Aorta (tissue), 5 donors: ENCODE measurements at regions not wholly inside any gene's neighbourhood (a gene's known extent, or its start where the extent isn't known, plus 50 kb on each side); places are given as distances from the start of the nearest gene placed in this dataset.
A peak's percentile ranks its signal among the peaks of the same experiment; 100 is the strongest.
"Not testable (repeated sequence)": the region's sequence is repeated elsewhere in the genome, so short reads cannot be mapped to it uniquely, and the experiment has no call there.

ENCODE experiments used
- ATAC-seq: fragments of 200-7000 bp; cut with Tn5 transposase; one replicate; pipeline ENCODE4 v1.9.1; 2022; ENCODE audit warnings: moderate library complexity; ENCODE audit not compliant: low FRiP score
- DNase-seq, 2 donors: peaks; one replicate each; pipeline ENCODE4 v3.0.0-alpha.2; 2020
- H3K27ac ChIP-seq, 2 donors: one replicate each; pipeline ENCODE4 v1.5.1; 2013; ENCODE audit warnings: low read length in 2 of 2, mild to moderate bottlenecking in 2 of 2, moderate library complexity in 2 of 2, control low read depth in 1 of 2, inconsistent platforms in 1 of 2, low read depth in 1 of 2
- H3K27me3 ChIP-seq, 2 donors: one replicate each; pipeline ENCODE4 v1.6.1; 2013; ENCODE audit warnings: control low read depth in 1 of 2, low read length in 1 of 2, mild to moderate bottlenecking in 1 of 2, moderate library complexity in 1 of 2; ENCODE audit not compliant: insufficient read depth in 2 of 2, control insufficient read depth in 1 of 2
- H3K36me3 ChIP-seq, 2 donors: one replicate each; pipeline ENCODE4 v1.6.1; 2013; ENCODE audit warnings: control low read depth in 1 of 2, low read length in 1 of 2, mild to moderate bottlenecking in 1 of 2; ENCODE audit not compliant: insufficient read depth in 2 of 2, control insufficient read depth in 1 of 2
- H3K4me1 ChIP-seq, 2 donors: one replicate each; pipeline ENCODE4 v1.6.1; 2013; ENCODE audit warnings: low read length in 2 of 2, control low read depth in 1 of 2, mild to moderate bottlenecking in 1 of 2, moderate library complexity in 1 of 2; ENCODE audit not compliant: insufficient read depth in 2 of 2, control insufficient read depth in 1 of 2
- H3K4me3 ChIP-seq, 2 donors: one replicate each; pipeline ENCODE4 v1.5.1; 2013; ENCODE audit warnings: low read length in 2 of 2, control low read depth in 1 of 2, mild to moderate bottlenecking in 1 of 2
- H3K9me3 ChIP-seq: one replicate; pipeline ENCODE4 v1.6.1; 2013; ENCODE audit warnings: mild to moderate bottlenecking, low read length; ENCODE audit not compliant: control insufficient read depth
- WGBS, 2 donors: extraction: QIAGEN DNeasy Blood & Tissue Kit; methylation state at CpG; one replicate each; pipeline ENCODE4 v1.1.7; 2013; 5-methylcytosine and 5-hydroxymethylcytosine counted together
- intact Hi-C, 2 donors: fragments of 100-400 bp; cut with DNase I; formaldehyde crosslinking; loops; one replicate each; pipeline versions ENCODE4 v1.14.2 to v1.15.0; 2022
- donor health status: healthy with polysubstance abuse.
- donor health status: Bipolar disorder and iron deficiency.
- donor health status: DM: no; HTN: no; CAD: no.
- donor health status: DM: no; HTN: no; CAD: no.
- donor health status: DM: yes; HTN: yes; CAD: no.

DNA sequence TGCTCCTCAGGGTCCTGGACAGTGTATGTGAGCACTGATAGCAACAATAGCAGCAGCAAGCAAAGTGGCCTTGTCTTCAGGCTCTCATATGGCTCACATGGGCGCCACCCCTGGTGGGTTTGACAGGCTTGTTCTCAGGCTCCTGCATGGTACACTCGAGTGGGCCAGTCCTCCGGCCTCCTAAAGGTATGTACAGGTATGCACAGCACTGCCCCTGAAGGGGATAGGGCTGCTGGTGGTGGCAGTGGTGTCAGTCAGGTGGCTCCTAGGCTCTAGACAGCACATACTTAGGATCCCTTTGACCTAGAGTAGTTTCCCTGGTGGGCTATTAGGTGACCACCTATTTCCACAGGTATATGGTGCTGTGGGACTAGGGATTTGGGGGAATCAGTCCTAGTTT is 79.8 kb downstream of the LGALS9B start:
- intact Hi-C loops, H3K4me3 ChIP-seq, DNase-seq, H3K36me3 ChIP-seq, H3K27ac ChIP-seq, H3K9me3 ChIP-seq, H3K4me1 ChIP-seq, H3K27me3 ChIP-seq: not testable (repeated sequence)
- ATAC-seq, result peak; percentile 56
- WGBS, 2 donors, result 92% methylated on average over 3 of the region's 3 CpGs; no CpG with 5 or more reads in 1 of the 2 donors

DNA sequence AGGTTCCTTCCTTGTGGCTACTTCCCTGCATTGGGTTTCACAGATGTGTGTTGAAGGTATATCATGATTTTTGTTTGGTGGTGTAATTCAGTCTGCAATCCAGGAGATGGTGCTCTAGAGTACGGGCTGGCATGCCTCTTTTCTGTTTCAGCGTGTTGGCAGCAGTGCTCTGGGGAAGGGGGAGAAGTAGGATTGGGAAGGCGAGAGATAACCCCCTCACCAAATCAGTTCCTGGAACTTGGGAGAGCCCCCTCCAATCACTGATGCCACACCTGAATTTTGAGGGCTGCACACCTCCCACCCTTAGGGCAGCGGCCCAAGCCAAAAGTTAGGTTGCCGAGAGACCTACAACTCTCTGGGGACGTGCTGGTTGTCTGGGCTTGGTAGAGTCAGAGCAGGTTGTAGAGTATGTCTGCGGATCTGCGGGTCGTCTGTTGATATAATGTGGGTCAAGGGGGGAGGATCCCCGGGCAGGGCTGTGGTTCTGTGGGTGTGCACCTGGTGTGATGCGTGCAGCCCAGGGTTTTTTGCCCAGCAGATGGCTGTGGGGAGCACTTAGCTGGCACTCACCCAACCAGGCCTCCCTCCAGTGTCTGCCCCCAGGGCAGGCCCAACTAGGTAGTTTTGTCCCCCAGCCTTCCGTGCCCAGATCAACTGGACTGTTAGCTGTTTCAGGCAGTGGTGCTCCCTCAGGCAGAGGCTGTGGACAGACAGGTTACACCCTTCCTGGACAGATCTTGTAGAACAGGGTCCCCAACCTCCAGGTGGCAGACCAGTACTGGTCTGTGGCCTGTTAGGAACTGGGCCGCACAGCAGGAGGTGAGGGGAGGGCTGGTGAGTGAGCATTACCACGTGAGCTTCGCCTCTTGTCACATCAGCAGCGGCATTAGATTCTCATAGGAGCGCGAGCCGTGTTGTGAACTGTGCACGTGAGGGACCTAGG is 85.7 kb downstream of the LGALS9B start:
- H3K9me3 ChIP-seq, DNase-seq, H3K27me3 ChIP-seq, H3K4me1 ChIP-seq, intact Hi-C loops, H3K27ac ChIP-seq, H3K4me3 ChIP-seq, H3K36me3 ChIP-seq: not testable (repeated sequence)
- WGBS, 2 donors, result 64 to 68% methylated on average over 13 to 20 of the region's 20 CpGs
- ATAC-seq, result peak; percentile 36

DNA sequence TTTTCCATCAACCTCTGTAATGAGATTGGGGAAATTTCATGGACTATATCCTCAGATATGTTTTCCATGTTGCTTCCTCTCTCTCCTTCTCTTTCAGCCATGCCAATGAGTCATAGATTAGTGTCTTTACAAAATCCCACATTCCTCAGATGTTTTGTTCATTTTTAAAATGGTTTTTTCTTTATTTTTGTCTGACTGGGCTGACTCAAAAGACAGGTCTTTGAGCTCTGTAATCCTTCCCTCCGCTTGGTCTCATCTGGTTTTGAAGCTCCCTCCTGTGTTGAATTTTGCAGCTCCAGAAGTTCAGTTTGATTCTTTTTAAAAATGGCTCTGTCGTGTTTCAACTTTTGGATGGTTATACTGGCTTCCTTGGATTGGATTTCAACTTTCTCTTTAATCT is 86.7 kb downstream of the LGALS9B start:
- H3K36me3 ChIP-seq, H3K27me3 ChIP-seq, H3K4me1 ChIP-seq, H3K9me3 ChIP-seq, ATAC-seq, H3K27ac ChIP-seq, H3K4me3 ChIP-seq, DNase-seq, intact Hi-C loops: not testable (repeated sequence)
- 44 to 45% methylated on average over 2 of the region's 2 CpGs for WGBS, 2 donors

DNA sequence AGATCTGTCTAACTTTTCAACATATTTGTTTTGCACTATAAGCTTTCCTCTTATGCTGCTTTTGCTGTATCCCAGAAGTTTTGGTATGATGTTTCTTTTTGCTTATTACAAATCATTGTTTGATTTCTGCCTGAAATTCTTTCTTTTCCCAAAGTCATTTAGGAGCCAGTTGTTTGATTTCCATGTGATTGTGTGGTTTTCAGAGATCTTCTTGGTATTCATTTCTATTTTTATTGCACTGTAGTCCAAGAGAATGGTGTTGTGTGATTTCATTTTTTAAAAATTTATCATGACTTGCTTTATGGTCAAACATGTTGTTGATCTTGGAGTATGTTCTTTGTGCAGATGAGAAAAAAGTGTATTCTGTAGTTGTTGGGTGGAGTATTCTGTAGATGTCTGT is 88.1 kb downstream of the LGALS9B start:
- H3K36me3 ChIP-seq, H3K4me1 ChIP-seq, H3K27ac ChIP-seq, intact Hi-C loops, ATAC-seq, DNase-seq, H3K27me3 ChIP-seq, H3K9me3 ChIP-seq, H3K4me3 ChIP-seq: not testable (repeated sequence)

DNA sequence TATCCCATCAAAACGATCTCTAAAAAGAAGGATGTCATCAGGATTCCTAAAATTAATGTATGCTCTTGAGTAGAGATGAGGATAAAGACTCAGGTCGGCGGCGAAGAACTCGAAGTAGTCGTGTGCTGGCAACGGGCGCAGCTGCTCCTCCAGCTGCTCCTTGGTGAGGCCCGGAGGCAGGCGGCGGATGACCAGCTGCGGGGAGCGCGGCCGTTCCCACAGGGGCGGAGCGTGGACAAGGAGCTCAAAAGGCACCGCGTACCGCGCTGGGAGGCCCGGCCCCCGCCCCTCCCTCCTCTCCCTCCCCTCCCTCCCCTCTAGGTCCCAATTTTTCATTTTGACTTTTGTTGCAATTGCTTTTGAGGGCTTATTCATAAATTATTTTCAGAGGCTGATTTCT is 90.7 kb downstream of the LGALS9B start:
- intact Hi-C loops, ATAC-seq, H3K36me3 ChIP-seq, H3K9me3 ChIP-seq, H3K4me1 ChIP-seq, H3K4me3 ChIP-seq, H3K27me3 ChIP-seq, H3K27ac ChIP-seq, DNase-seq: not testable (repeated sequence)
- WGBS, 2 donors, result 33 to 52% methylated on average over 7 to 21 of the region's 23 CpGs

DNA sequence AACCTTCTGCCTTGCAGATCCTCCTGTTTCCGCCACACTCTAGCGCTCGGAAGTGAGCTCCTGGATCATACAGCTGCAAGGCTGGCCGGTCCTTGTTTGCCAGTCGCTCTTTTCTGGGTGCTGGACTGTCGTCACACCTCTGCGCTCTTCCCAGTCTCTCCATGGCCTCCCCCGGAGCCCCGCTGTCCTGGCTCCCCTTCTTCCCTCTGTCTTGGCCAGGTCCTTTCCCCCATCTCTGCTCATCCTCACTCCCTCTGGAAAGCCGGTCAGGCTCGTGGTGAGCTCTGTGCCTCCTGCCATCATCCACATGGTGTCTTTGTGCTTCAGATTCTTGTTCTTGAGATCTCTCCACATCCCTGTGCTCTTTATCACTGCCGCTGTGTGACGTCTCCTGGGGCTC is 91.6 kb downstream of the LGALS9B start:
- H3K27ac ChIP-seq, H3K4me3 ChIP-seq, H3K9me3 ChIP-seq, H3K27me3 ChIP-seq, H3K4me1 ChIP-seq, DNase-seq, ATAC-seq, intact Hi-C loops, H3K36me3 ChIP-seq: not testable (repeated sequence)
- 93 to 97% methylated on average over 9 to 12 of the region's 13 CpGs for WGBS, 2 donors
